ENCODE measurements at regions not wholly inside any gene's neighbourhood (a gene's known extent, or its start where the extent isn't known, plus 50 kb on each side); places are given as distances from the start of the nearest gene placed in this dataset.
"Not testable (repeated sequence)": the region's sequence is repeated elsewhere in the genome, so short reads cannot be mapped to it uniquely, and the experiment has no call there.

DNA sequence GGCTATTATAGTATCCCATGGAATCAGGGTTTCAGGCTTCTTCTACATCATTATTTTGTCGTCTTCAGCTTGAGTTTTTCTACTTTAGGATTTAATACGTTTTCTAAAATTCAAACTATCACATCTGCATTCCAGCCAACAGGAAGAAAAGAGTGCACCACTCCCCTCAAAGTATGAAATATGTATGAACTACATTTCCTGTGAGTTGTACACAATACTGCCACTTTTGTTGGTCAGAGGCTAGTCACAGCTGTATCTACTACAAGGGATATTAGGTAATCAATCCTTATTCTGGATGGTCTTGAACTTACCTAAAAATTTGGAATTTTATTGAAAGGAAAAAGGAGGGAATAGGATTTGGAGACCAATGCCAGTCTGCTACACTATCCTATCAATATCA is 235.6 kb upstream of the TBX18 start:
- no peak for DNase-seq
- H3K9me3 ChIP-seq (replicated peaks), result no peaks in the 10 kb centered on the region
- no peak overlapping the region for H3K4me3 ChIP-seq
- H3K27me3 ChIP-seq (ENCODE audit: low read depth), result no peaks in the 10 kb centered on the region
- TF ChIP-seq, protein P1, sequence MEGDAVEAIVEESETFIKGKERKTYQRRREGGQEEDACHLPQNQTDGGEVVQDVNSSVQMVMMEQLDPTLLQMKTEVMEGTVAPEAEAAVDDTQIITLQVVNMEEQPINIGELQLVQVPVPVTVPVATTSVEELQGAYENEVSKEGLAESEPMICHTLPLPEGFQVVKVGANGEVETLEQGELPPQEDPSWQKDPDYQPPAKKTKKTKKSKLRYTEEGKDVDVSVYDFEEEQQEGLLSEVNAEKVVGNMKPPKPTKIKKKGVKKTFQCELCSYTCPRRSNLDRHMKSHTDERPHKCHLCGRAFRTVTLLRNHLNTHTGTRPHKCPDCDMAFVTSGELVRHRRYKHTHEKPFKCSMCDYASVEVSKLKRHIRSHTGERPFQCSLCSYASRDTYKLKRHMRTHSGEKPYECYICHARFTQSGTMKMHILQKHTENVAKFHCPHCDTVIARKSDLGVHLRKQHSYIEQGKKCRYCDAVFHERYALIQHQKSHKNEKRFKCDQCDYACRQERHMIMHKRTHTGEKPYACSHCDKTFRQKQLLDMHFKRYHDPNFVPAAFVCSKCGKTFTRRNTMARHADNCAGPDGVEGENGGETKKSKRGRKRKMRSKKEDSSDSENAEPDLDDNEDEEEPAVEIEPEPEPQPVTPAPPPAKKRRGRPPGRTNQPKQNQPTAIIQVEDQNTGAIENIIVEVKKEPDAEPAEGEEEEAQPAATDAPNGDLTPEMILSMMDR (IDR thresholded peaks at IDR 0.05; ENCODE audit: borderline replicate concordance), result no peak
- intact Hi-C loops (cut with micrococcal nuclease), result no loop called here
- H3K36me3 ChIP-seq, result no peaks in the 10 kb centered on the region
- H3K27ac ChIP-seq (replicated peaks), result no peak overlapping the region
- no peaks in the 10 kb centered on the region for H3K4me1 ChIP-seq

- TF ChIP-seq, protein P1 (IDR thresholded peaks at IDR 0.05; ENCODE audit: borderline replicate concordance), result no peak
- H3K27me3 ChIP-seq (ENCODE audit: low read depth), result no peaks in the 10 kb centered on the region
- intact Hi-C loops (cut with micrococcal nuclease), result no loop called here
- H3K36me3 ChIP-seq, result no peaks in the 10 kb centered on the region
- no peak overlapping the region for H3K27ac ChIP-seq (replicated peaks)
- no peak overlapping the region for H3K4me3 ChIP-seq
- H3K4me1 ChIP-seq, result no peaks in the 10 kb centered on the region
- no peak for DNase-seq
- peaks cover 3% of the 10 kb centered on the region for H3K9me3 ChIP-seq (replicated peaks)
These were observed 233.8 kb upstream of the TBX18 start for GRCh38 chr6:84998223-84998622.

GRCh38 chr6:84988766-84989165 is 224.4 kb upstream of the TBX18 start:
- H3K36me3 ChIP-seq; H3K27ac ChIP-seq (replicated peaks); H3K4me1 ChIP-seq; DNase-seq; H3K27me3 ChIP-seq (ENCODE audit: low read depth); intact Hi-C loops (cut with micrococcal nuclease); H3K4me3 ChIP-seq: not testable (repeated sequence)
- peaks cover 60% of the 10 kb centered on the region for H3K9me3 ChIP-seq (replicated peaks)

- H3K4me1 ChIP-seq; DNase-seq; H3K27me3 ChIP-seq (ENCODE audit: low read depth); intact Hi-C loops (cut with micrococcal nuclease); H3K27ac ChIP-seq (replicated peaks); H3K36me3 ChIP-seq; H3K4me3 ChIP-seq: not testable (repeated sequence)
- peaks cover 43% of the 10 kb centered on the region for H3K9me3 ChIP-seq (replicated peaks)
These were observed 221.1 kb upstream of the TBX18 start for GRCh38 chr6:84985490-84985889.

GRCh38 chr6:84979541-84979940 is 215.1 kb upstream of the TBX18 start:
- H3K36me3 ChIP-seq, result no peaks in the 10 kb centered on the region
- no peak for DNase-seq

GRCh38 chr6:84977363-84977705 is 212.9 kb upstream of the TBX18 start:
- Histone ChIP-seq H3K4me1 (no peaks in the 10 kb centered on the region), H3K27me3 (ENCODE audit: low read depth) (no peaks in the 10 kb centered on the region), H3K36me3 (no peaks in the 10 kb centered on the region), H3K4me3 (no peak overlapping the region), H3K27ac (replicated peaks) (no peak overlapping the region), H3K9me3 (replicated peaks) (peaks cover 10% of the 10 kb centered on the region)
- no peak for DNase-seq
- intact Hi-C loops (cut with micrococcal nuclease), result no loop called here
- TF ChIP-seq, protein P1 (IDR thresholded peaks at IDR 0.05; ENCODE audit: borderline replicate concordance), result no peak

More at GRCh38 chr6:84979541-84979940, 215.1 kb upstream of the TBX18 start:
- H3K27ac ChIP-seq (replicated peaks), result no peak overlapping the region
- TF ChIP-seq, protein P1 (IDR thresholded peaks at IDR 0.05; ENCODE audit: borderline replicate concordance), result no peak
- no peak overlapping the region for H3K4me3 ChIP-seq
- peaks cover 9% of the 10 kb centered on the region for H3K9me3 ChIP-seq (replicated peaks)
- intact Hi-C loops (cut with micrococcal nuclease), result no loop called here
- no peaks in the 10 kb centered on the region for H3K4me1 ChIP-seq
- no peaks in the 10 kb centered on the region for H3K27me3 ChIP-seq (ENCODE audit: low read depth)
